ENCODE measurements at regions not wholly inside any gene's neighbourhood (a gene's known extent, or its start where the extent isn't known, plus 50 kb on each side); places are given as distances from the start of the nearest gene placed in this dataset.

- TF ChIP-seq, protein P1, sequence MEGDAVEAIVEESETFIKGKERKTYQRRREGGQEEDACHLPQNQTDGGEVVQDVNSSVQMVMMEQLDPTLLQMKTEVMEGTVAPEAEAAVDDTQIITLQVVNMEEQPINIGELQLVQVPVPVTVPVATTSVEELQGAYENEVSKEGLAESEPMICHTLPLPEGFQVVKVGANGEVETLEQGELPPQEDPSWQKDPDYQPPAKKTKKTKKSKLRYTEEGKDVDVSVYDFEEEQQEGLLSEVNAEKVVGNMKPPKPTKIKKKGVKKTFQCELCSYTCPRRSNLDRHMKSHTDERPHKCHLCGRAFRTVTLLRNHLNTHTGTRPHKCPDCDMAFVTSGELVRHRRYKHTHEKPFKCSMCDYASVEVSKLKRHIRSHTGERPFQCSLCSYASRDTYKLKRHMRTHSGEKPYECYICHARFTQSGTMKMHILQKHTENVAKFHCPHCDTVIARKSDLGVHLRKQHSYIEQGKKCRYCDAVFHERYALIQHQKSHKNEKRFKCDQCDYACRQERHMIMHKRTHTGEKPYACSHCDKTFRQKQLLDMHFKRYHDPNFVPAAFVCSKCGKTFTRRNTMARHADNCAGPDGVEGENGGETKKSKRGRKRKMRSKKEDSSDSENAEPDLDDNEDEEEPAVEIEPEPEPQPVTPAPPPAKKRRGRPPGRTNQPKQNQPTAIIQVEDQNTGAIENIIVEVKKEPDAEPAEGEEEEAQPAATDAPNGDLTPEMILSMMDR (IDR thresholded peaks at IDR 0.05; ENCODE audit: insufficient read depth, low read length, poor library complexity, severe bottlenecking): no peak
- no peak for TF ChIP-seq EZH2phosphoT487 (conservative IDR thresholded peaks at IDR 0.05; ENCODE audit: low read length)
Measured at GRCh38 chr4:19372390-19372789, 879.3 kb upstream of the SLIT2 start.

All from SU-DHL-6 (cell line).